Natural killer cell (primary cell): ENCODE measurements at regions not wholly inside any gene's neighbourhood (a gene's known extent, or its start where the extent isn't known, plus 50 kb on each side); places are given as distances from the start of the nearest gene placed in this dataset.

Experiments used
- ATAC-seq, 3 donors: fragments of 150-1000 bp in 2 of 3; fragments of 200-7000 bp in 1 of 3; cut with Tn5 transposase; 1 replicate in 1 of 3; 2 replicates in 2 of 3; pipeline ENCODE4 v1.10.0; 2021; ENCODE audit warnings: mild to moderate bottlenecking in 2 of 3, moderate library complexity in 2 of 3
- DNase-seq, 2 donors: peaks; one replicate each; pipeline versions ENCODE4 v3.0.0 to v3.0.0-alpha.2; 2013 to 2021; ENCODE audit warnings: mixed read lengths in 1 of 2
- H3K27ac ChIP-seq: one replicate; pipeline ENCODE4 v1.5.1; 2013; ENCODE audit warnings: mild to moderate bottlenecking, low read length
- H3K27me3 ChIP-seq: one replicate; pipeline ENCODE4 v1.6.1; 2013; ENCODE audit warnings: low read length; ENCODE audit not compliant: control insufficient read depth, insufficient read depth
- H3K36me3 ChIP-seq: one replicate; pipeline ENCODE4 v1.6.1; 2013; ENCODE audit warnings: low read length; ENCODE audit not compliant: control insufficient read depth, insufficient read depth
- H3K4me1 ChIP-seq: one replicate; pipeline ENCODE4 v1.6.1; 2013; ENCODE audit warnings: low read length; ENCODE audit not compliant: control insufficient read depth, insufficient read depth
- H3K4me3 ChIP-seq: one replicate; pipeline ENCODE4 v1.5.1; 2013; ENCODE audit warnings: low read length
- H3K9me3 ChIP-seq: one replicate; pipeline ENCODE4 v1.6.1; 2013; ENCODE audit warnings: low read length; ENCODE audit not compliant: control insufficient read depth, insufficient read depth
- H3K27ac Mint-ChIP-seq, 2 donors: one replicate each; pipeline ENCODE4 v1.8.0; 2022; ENCODE audit warnings: mild to moderate bottlenecking in 2 of 2, mixed read lengths in 2 of 2, moderate library complexity in 1 of 2
- H3K27me3 Mint-ChIP-seq, 2 donors: one replicate each; pipeline ENCODE4 v1.8.0; 2022; ENCODE audit warnings: low read depth in 2 of 2, mixed read lengths in 2 of 2
- H3K36me3 Mint-ChIP-seq: one replicate; pipeline ENCODE4 v1.8.0; 2022; ENCODE audit warnings: mixed read lengths
- H3K4me1 Mint-ChIP-seq, 2 donors: one replicate each; pipeline ENCODE4 v1.8.0; 2022; ENCODE audit warnings: mixed read lengths in 2 of 2
- H3K4me3 Mint-ChIP-seq: one replicate; pipeline ENCODE4 v1.8.0; 2022; ENCODE audit warnings: mild to moderate bottlenecking, moderate library complexity, mixed read lengths
- H3K9me3 Mint-ChIP-seq, 2 donors: one replicate each; pipeline ENCODE4 v1.8.0; 2022; ENCODE audit warnings: mixed read lengths in 2 of 2
- CTCF ChIP-seq: fragments of 200-600 bp; IDR thresholded peaks from one replicate; pipeline ENCODE4 v1.8.0; 2022; ENCODE audit warnings: antibody characterized with exemption
- WGBS: methylation state at CpG from one replicate; pipeline ENCODE4 v1.1.7; 2013; ENCODE audit warnings: missing lambda C conversion rate; ENCODE audit not compliant: insufficient coverage; 5-methylcytosine and 5-hydroxymethylcytosine counted together
- intact Hi-C: fragments of 100-400 bp; cut with micrococcal nuclease; formaldehyde crosslinking; loops from one replicate; pipeline ENCODE4 v1.14.2; 2022

- Mint-ChIP-seq H3K27me3 (peaks cover 0 to 2% of the 10 kb centered on the region in 2 donors), H3K9me3 (no peaks in the 10 kb centered on the region), H3K36me3 (no peaks in the 10 kb centered on the region), H3K27ac (no peak overlapping the region), H3K4me3 (no peak overlapping the region), H3K4me1 (no peaks in the 10 kb centered on the region)
- no peak for DNase-seq
- H3K4me3 ChIP-seq: no peak overlapping the region
- no peak for TF ChIP-seq CTCF
- intact Hi-C loops: no loop called here
- no peaks in the 10 kb centered on the region for H3K4me1 ChIP-seq
- H3K9me3 ChIP-seq: no peaks in the 10 kb centered on the region
- 90% methylated on average over 1 of the region's 1 CpG for WGBS
- no peaks in the 10 kb centered on the region for H3K36me3 ChIP-seq
- H3K27ac ChIP-seq: no peak overlapping the region
- no peaks in the 10 kb centered on the region for H3K27me3 ChIP-seq
- no peak for ATAC-seq
These were observed 105.7 kb upstream of the C10orf90 start for GRCh38 chr10:126776168-126776567.

- Histone ChIP-seq H3K4me3 (no peak overlapping the region), H3K27ac (no peak overlapping the region), H3K27me3 (no peaks in the 10 kb centered on the region), H3K9me3 (no peaks in the 10 kb centered on the region), H3K36me3 (no peaks in the 10 kb centered on the region), H3K4me1 (no peaks in the 10 kb centered on the region)
- no peaks in the 10 kb centered on the region for H3K9me3 Mint-ChIP-seq
- H3K27ac Mint-ChIP-seq: no peak overlapping the region
- no peaks in the 10 kb centered on the region for H3K4me1 Mint-ChIP-seq
- TF ChIP-seq CTCF: no peak
- ATAC-seq (no peak), DNase-seq (no peak)
- intact Hi-C loops: no loop called here
- WGBS: 83% methylated on average over 10 of the region's 10 CpGs
- peaks cover 0 to 2% of the 10 kb centered on the region in 2 donors for H3K27me3 Mint-ChIP-seq
- H3K4me3 Mint-ChIP-seq: no peak overlapping the region
- no peaks in the 10 kb centered on the region for H3K36me3 Mint-ChIP-seq
These were observed 107.2 kb upstream of the C10orf90 start for GRCh38 chr10:126777714-126778113.

GRCh38 chr10:126781450-126782216, 111.1 kb upstream of the C10orf90 start:
- H3K9me3 ChIP-seq: no peaks in the 10 kb centered on the region
- no peaks in the 10 kb centered on the region for H3K27me3 ChIP-seq
- Mint-ChIP-seq H3K27ac (no peak overlapping the region), H3K4me3 (no peak overlapping the region), H3K27me3 (no peaks in the 10 kb centered on the region), H3K9me3 (no peaks in the 10 kb centered on the region), H3K36me3 (no peaks in the 10 kb centered on the region), H3K4me1 (no peaks in the 10 kb centered on the region)
- H3K4me1 ChIP-seq: no peaks in the 10 kb centered on the region
- DNase-seq (no peak), ATAC-seq (no peak)
- no peak for TF ChIP-seq CTCF
- WGBS: 59% methylated on average over 2 of the region's 3 CpGs
- intact Hi-C loops: no loop called here
- H3K36me3 ChIP-seq: no peaks in the 10 kb centered on the region
- no peak overlapping the region for H3K4me3 ChIP-seq
- no peak overlapping the region for H3K27ac ChIP-seq
